Neural crest cell (in vitro differentiated cells): ENCODE measurements at regions not wholly inside any gene's neighbourhood (a gene's known extent, or its start where the extent isn't known, plus 50 kb on each side); places are given as distances from the start of the nearest gene placed in this dataset.
"Not testable (repeated sequence)": the region's sequence is repeated elsewhere in the genome, so short reads cannot be mapped to it uniquely, and the experiment has no call there.

Source experiments
- DNase-seq: peaks from one replicate; pipeline ENCODE4 v3.0.0; 2021; ENCODE audit warnings: low read depth, mixed read lengths, low spot score
- H3K27ac Mint-ChIP-seq: one replicate; pipeline ENCODE4 v1.8.0; 2021; ENCODE audit warnings: mild to moderate bottlenecking, mixed read lengths; ENCODE audit not compliant: unreplicated experiment
- H3K27me3 Mint-ChIP-seq: 2 replicates; pipeline ENCODE4 v1.8.0; 2021; ENCODE audit warnings: low read depth, mild to moderate bottlenecking, mixed read lengths
- H3K36me3 Mint-ChIP-seq: 2 replicates; pipeline ENCODE4 v1.8.0; 2021; ENCODE audit warnings: low read depth, mild to moderate bottlenecking, mixed read lengths
- H3K4me1 Mint-ChIP-seq: 2 replicates; pipeline ENCODE4 v1.8.0; 2021; ENCODE audit warnings: mixed read lengths
- H3K4me3 Mint-ChIP-seq: one replicate; pipeline ENCODE4 v1.8.0; 2021; ENCODE audit warnings: mild to moderate bottlenecking, mixed read lengths
- H3K9me3 Mint-ChIP-seq: 2 replicates; pipeline ENCODE4 v1.8.0; 2021; ENCODE audit warnings: mixed read lengths
- CTCF ChIP-seq: fragments of 200-600 bp; sonication (generic); conservative IDR thresholded peaks from 2 replicates; pipeline ENCODE4 v1.5.0; 2021; ENCODE audit warnings: antibody characterized with exemption, mild to moderate bottlenecking

GRCh38 chrX:140633105-140633504 is 76.5 kb upstream of the LINC00632 start:
- not testable (repeated sequence) for H3K27ac Mint-ChIP-seq, H3K36me3 Mint-ChIP-seq, DNase-seq, H3K4me1 Mint-ChIP-seq, H3K4me3 Mint-ChIP-seq, H3K27me3 Mint-ChIP-seq, H3K9me3 Mint-ChIP-seq

DNA sequence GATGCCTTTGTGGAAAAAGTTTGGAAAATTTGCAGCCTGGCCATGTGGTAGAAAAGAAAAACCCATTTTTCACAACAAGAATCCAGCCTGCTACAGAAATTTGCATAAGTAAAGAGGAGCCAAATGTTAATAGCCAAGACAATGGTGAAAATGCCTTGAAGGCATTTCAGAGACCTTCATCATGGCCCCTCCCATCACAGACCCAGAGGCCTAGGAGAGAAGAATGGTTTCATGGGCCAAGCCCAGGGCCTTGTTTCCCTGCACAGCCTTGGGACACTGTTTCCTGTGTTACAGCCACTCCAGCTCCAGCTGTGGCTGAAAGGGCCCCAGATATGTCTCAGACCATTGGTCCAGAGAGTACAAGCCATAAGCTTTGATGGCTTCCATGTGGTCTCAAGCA is 101.4 kb upstream of the LINC00632 start:
- H3K4me3 Mint-ChIP-seq: no peak overlapping the region
- no peak for DNase-seq
- no peaks in the 10 kb centered on the region for H3K9me3 Mint-ChIP-seq
- no peaks in the 10 kb centered on the region for H3K4me1 Mint-ChIP-seq
- no peaks in the 10 kb centered on the region for H3K27me3 Mint-ChIP-seq
- no peaks in the 10 kb centered on the region for H3K36me3 Mint-ChIP-seq
- no peak overlapping the region for H3K27ac Mint-ChIP-seq
- TF ChIP-seq CTCF: no peak

- Mint-ChIP-seq H3K4me3 (no peak overlapping the region), H3K27ac (no peak overlapping the region), H3K36me3 (no peaks in the 10 kb centered on the region), H3K9me3 (no peaks in the 10 kb centered on the region), H3K4me1 (no peaks in the 10 kb centered on the region), H3K27me3 (peaks cover 6% of the 10 kb centered on the region)
- DNase-seq: no peak
- TF ChIP-seq CTCF: no peak
Observed at GRCh38 chrX:140602140-140602539, 97.3 kb upstream of the SOX3 start.

DNA sequence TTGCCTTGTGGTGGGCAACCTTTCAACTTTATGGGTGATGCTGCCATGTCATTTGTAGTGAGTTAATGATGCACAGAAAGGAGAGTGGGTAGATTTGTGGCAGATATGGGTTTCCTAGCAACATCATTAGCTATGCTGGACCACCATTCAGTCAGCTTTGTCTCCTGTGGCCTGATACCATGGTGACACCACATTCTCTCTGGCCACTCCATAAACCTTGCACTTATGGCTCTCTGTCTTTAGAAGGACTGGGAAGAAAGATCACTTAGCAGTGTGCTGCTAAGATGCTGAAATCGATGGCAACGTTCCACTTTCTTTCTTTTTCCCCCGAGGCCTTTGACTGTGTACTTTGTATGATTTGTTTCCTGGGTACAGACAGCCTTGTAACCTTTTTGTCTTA is 95.0 kb upstream of the SOX3 start:
- peaks cover 7% of the 10 kb centered on the region for H3K27me3 Mint-ChIP-seq
- no peak for TF ChIP-seq CTCF
- H3K9me3 Mint-ChIP-seq: no peaks in the 10 kb centered on the region
- no peak overlapping the region for H3K27ac Mint-ChIP-seq
- no peak for DNase-seq
- no peak overlapping the region for H3K4me3 Mint-ChIP-seq
- H3K4me1 Mint-ChIP-seq: no peaks in the 10 kb centered on the region
- no peaks in the 10 kb centered on the region for H3K36me3 Mint-ChIP-seq

DNA sequence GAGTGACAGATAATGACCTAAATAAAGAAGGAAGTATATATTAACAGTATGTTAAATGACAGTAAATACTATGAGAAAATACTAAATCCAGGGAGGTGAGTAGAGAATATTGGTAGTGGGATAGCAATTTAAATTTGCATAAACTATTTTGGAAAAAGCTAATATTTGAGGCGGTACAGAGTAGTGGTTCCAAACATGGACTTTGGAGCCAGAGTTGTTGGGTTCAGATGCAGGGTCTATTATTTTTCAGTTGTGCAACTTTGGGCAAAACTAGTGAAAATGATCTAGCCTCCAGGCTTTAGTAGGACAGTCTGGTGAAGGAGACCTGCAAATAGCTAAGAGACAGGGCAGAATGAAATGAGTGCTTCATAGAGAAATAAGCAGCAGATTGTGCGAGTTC is 84.8 kb upstream of the SOX3 start:
- Mint-ChIP-seq H3K27ac (no peak overlapping the region), H3K36me3 (no peaks in the 10 kb centered on the region), H3K4me1 (no peaks in the 10 kb centered on the region), H3K4me3 (no peak overlapping the region), H3K27me3 (no peaks in the 10 kb centered on the region), H3K9me3 (no peaks in the 10 kb centered on the region)
- no peak for DNase-seq
- no peak for TF ChIP-seq CTCF

- no peak for DNase-seq
- H3K36me3 Mint-ChIP-seq: no peaks in the 10 kb centered on the region
- peaks cover 3% of the 10 kb centered on the region for H3K27me3 Mint-ChIP-seq
- no peak overlapping the region for H3K27ac Mint-ChIP-seq
- no peaks in the 10 kb centered on the region for H3K9me3 Mint-ChIP-seq
- H3K4me1 Mint-ChIP-seq: no peaks in the 10 kb centered on the region
- no peak overlapping the region for H3K4me3 Mint-ChIP-seq
- TF ChIP-seq CTCF: no peak
Observed at GRCh38 chrX:140586951-140587350, 82.1 kb upstream of the SOX3 start.
